ENCODE measurements at regions not wholly inside any gene's neighbourhood (a gene's known extent, or its start where the extent isn't known, plus 50 kb on each side); places are given as distances from the start of the nearest gene placed in this dataset.

- no peak for DNase-seq
Observed at GRCh38 chr13:77988355-77988754, 69.7 kb upstream of the EDNRB start.

GRCh38 chr13:77986713-77987112 is 68.1 kb upstream of the EDNRB start:
- no peak for DNase-seq

GRCh38 chr13:77985866-77986636 is 67.4 kb upstream of the EDNRB start:
- no peak for DNase-seq

GRCh38 chr13:77981281-77981881 is 62.8 kb upstream of the EDNRB start:
- no peak for DNase-seq

- no peak for DNase-seq
Observed at GRCh38 chr13:77980592-77980991, 62.0 kb upstream of the EDNRB start.

GRCh38 chr13:77979721-77980385 is 61.2 kb upstream of the EDNRB start:
- no peak for DNase-seq

GRCh38 chr13:77975358-77976042 is 56.9 kb upstream of the EDNRB start:
- no peak for DNase-seq

GRCh38 chr13:77969299-77969698 is 50.7 kb upstream of the EDNRB start:
- DNase-seq = no peak

All from NCI-H187 treated with DMSO at 0.1 percent for 48 hours (cell line).